ENCODE measurements at regions not wholly inside any gene's neighbourhood (a gene's known extent, or its start where the extent isn't known, plus 50 kb on each side); places are given as distances from the start of the nearest gene placed in this dataset.
A peak's percentile ranks its signal among the peaks of the same experiment; 100 is the strongest.

GRCh38 chr10:29767968-29768367 lies 133.2 kb upstream of the SVIL start:
- Histone ChIP-seq H3K4me1 (no peaks in the 10 kb centered on the region), H3K36me3 (ENCODE audit: insufficient read depth in 1 of 2, low read depth in 1 of 2) (no peaks in the 10 kb centered on the region), H3K27ac (no peak overlapping the region), H3K4me3 (no peak overlapping the region), H3K9me3 (no peaks in the 10 kb centered on the region), H3K27me3 (ENCODE audit: insufficient read depth in 3 of 3, low read length in 2 of 3) (no peaks in the 10 kb centered on the region)
- no peak for ATAC-seq
- DNase-seq: no peak
- 93 to 96% (median 96%) methylated on average over 4 of the region's 4 CpGs for WGBS, 3 donors
- TF ChIP-seq, protein P1, sequence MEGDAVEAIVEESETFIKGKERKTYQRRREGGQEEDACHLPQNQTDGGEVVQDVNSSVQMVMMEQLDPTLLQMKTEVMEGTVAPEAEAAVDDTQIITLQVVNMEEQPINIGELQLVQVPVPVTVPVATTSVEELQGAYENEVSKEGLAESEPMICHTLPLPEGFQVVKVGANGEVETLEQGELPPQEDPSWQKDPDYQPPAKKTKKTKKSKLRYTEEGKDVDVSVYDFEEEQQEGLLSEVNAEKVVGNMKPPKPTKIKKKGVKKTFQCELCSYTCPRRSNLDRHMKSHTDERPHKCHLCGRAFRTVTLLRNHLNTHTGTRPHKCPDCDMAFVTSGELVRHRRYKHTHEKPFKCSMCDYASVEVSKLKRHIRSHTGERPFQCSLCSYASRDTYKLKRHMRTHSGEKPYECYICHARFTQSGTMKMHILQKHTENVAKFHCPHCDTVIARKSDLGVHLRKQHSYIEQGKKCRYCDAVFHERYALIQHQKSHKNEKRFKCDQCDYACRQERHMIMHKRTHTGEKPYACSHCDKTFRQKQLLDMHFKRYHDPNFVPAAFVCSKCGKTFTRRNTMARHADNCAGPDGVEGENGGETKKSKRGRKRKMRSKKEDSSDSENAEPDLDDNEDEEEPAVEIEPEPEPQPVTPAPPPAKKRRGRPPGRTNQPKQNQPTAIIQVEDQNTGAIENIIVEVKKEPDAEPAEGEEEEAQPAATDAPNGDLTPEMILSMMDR (IDR thresholded peaks at IDR 0.05): no peak
- intact Hi-C loops (cut with DNase I): no loop called here

GRCh38 chr10:29766753-29767152 lies 132.0 kb upstream of the SVIL start:
- TF ChIP-seq, protein P1 (IDR thresholded peaks at IDR 0.05): no peak
- H3K27me3 ChIP-seq (ENCODE audit: insufficient read depth in 3 of 3, low read length in 2 of 3): no peaks in the 10 kb centered on the region
- no peak overlapping the region for H3K4me3 ChIP-seq
- no peaks in the 10 kb centered on the region for H3K9me3 ChIP-seq
- DNase-seq (no peak), ATAC-seq (no peak)
- intact Hi-C loops (cut with DNase I): no loop called here
- H3K4me1 ChIP-seq: no peaks in the 10 kb centered on the region
- 88 to 96% (median 89%) methylated on average over 3 of the region's 3 CpGs for WGBS, 3 donors
- H3K36me3 ChIP-seq (ENCODE audit: insufficient read depth in 1 of 2, low read depth in 1 of 2): no peaks in the 10 kb centered on the region
- no peak overlapping the region for H3K27ac ChIP-seq

DNA sequence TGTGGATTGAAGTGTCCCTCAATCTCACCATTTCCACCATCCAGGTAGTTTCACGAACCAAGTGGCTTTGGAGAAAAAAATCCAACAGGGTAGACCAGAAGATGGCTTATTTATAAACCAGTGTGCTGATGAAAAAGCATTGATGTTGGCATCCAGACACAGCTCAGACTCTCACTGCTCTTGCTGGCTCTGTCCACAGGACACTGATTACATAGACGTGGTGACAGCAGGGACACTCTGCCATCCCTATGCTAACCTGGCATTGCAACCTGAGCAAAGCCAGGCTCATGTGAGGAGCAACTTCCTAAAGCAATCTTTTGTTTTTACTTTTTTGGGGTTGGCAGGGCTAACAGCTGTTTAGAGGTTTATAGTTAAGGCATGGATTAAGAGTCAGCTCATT lies 130.6 kb upstream of the SVIL start:
- Histone ChIP-seq H3K27ac (no peak overlapping the region), H3K36me3 (ENCODE audit: insufficient read depth in 1 of 2, low read depth in 1 of 2) (no peaks in the 10 kb centered on the region), H3K9me3 (no peaks in the 10 kb centered on the region), H3K4me1 (no peaks in the 10 kb centered on the region), H3K4me3 (no peak overlapping the region), H3K27me3 (ENCODE audit: insufficient read depth in 3 of 3, low read length in 2 of 3) (no peaks in the 10 kb centered on the region)
- TF ChIP-seq, protein P1 (IDR thresholded peaks at IDR 0.05): no peak
- ATAC-seq: peak in 1 of 4 donors; percentile 73
- intact Hi-C loops (cut with DNase I): no loop called here
- 66 to 70% (median 67%) methylated on average over 2 of the region's 2 CpGs for WGBS, 3 donors
- no peak for DNase-seq

DNA sequence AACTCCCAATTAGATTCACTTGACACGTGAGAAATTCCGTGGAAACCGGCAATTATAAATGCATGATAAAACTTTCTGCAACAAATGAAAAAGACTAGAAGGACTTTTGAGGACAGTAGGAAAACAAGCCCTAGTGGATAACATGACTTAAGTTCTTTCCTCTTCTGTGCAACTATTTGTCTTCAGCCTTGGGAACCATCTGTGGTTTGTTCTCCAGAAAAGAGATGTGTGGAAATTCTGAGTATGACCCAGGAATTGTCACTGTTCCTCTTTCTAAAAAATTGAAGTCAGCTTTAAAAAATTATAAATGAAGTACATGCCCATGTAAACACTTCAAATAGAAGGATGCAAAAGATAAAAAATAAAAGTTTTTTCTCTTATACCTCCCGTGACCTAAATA lies 128.6 kb upstream of the SVIL start:
- Histone ChIP-seq H3K9me3 (no peaks in the 10 kb centered on the region), H3K4me3 (no peak overlapping the region), H3K4me1 (no peaks in the 10 kb centered on the region), H3K36me3 (ENCODE audit: insufficient read depth in 1 of 2, low read depth in 1 of 2) (no peaks in the 10 kb centered on the region), H3K27me3 (ENCODE audit: insufficient read depth in 3 of 3, low read length in 2 of 3) (no peaks in the 10 kb centered on the region), H3K27ac (no peak overlapping the region)
- TF ChIP-seq, protein P1 (IDR thresholded peaks at IDR 0.05): no peak
- 58 to 79% (median 59%) methylated on average over 4 of the region's 4 CpGs for WGBS, 3 donors
- intact Hi-C loops (cut with DNase I): no loop called here
- no peak for DNase-seq
- ATAC-seq: no peak

DNA sequence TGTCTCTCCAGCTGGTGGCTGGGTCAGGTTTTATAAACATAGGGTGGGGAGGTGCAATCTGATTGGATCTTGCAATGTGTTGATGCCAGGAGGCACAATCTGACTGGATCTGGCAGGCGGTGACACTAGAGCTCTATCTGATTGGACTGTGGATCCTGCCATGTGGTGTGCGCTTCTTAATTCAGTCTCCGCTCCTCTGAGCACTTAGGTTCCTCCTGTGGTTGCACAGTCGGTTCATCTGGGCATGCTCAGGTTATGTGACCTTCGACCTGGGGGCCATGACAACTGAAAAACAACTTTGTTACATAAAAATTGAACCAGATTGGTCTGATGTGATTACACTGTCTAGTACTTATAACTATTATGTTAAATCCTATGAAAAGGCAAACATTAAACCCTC lies 127.1 kb upstream of the SVIL start:
- TF ChIP-seq, protein P1 (IDR thresholded peaks at IDR 0.05): no peak
- WGBS, 3 donors: 87 to 97% (median 93%) methylated on average over 5 of the region's 5 CpGs
- H3K27ac ChIP-seq: no peak overlapping the region
- intact Hi-C loops (cut with DNase I): no loop called here
- no peak overlapping the region for H3K4me3 ChIP-seq
- DNase-seq: no peak
- no peak for ATAC-seq
- H3K9me3 ChIP-seq: no peaks in the 10 kb centered on the region
- no peaks in the 10 kb centered on the region for H3K27me3 ChIP-seq (ENCODE audit: insufficient read depth in 3 of 3, low read length in 2 of 3)
- no peaks in the 10 kb centered on the region for H3K36me3 ChIP-seq (ENCODE audit: insufficient read depth in 1 of 2, low read depth in 1 of 2)
- no peaks in the 10 kb centered on the region for H3K4me1 ChIP-seq
